ENCODE measurements at regions not wholly inside any gene's neighbourhood (a gene's known extent, or its start where the extent isn't known, plus 50 kb on each side); places are given as distances from the start of the nearest gene placed in this dataset.

DNA sequence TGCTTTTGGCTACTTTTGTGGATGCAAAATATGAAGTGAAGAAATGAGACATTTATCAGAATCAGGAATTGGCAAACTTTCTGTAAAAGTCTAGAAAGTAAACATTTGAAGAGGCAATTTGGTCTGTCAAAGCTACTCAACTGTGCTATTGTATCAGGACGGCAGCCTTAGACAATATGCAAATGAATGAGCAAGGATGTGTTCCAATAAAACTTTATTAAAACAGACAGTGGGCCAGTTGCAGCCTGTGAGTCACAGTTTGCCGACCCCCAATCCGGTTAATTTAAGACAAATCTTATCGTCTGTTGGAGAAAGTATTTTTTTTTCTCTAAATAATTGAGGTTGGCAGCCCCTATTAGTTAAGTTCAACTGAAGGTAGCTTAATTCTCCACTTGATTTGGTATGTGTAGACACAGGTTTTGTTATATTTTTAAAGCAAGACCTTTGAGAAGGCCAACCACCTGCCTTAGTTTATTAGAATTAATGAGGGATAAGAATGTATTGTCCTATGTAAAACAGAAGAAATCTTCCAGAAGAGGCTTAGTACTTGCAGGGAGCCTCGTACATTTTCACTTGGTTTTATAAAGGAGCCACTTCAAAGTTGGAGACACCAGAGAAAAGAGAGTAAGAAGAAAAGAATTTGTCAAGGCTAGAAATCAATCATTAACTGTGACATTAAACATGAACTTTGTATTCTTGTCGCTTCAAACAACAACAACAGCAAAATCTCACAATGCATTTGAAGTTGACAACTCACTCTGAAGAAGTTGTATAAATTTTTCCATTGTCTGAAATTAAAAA lies 81.6 kb upstream of the FAT1 start:
- no TSS peak for BruUV-seq (replicated peaks)
- H4K5ac ChIP-seq (ENCODE audit: low read depth, low read length), result no peak overlapping the region
- H3K4ac ChIP-seq (ENCODE audit: low read depth, low read length), result no peak overlapping the region
- H3K4me3 ChIP-seq (ENCODE audit: insufficient read depth, low read depth, low read length), result no peak overlapping the region
- no peak overlapping the region for H4K91ac ChIP-seq (ENCODE audit: insufficient read depth, low read depth, low read length)
- in situ Hi-C loops (cut with MboI; ENCODE audit: low sequenced_read_pairs) (no loop called here), dilution Hi-C loops (cut with HindIII; ENCODE audit: low sequenced_read_pairs, unreplicated experiment) (no loop called here), intact Hi-C loops (cut with micrococcal nuclease) (no loop called here)
- no peaks in the 10 kb centered on the region for H4K20me1 ChIP-seq (ENCODE audit: insufficient read depth, low read length)
- no peak overlapping the region for H3K18ac ChIP-seq (ENCODE audit: low read depth, low read length)
- no peak overlapping the region for H2AK5ac ChIP-seq (ENCODE audit: low read depth, low read length)
- no peak overlapping the region for H2BK20ac ChIP-seq (ENCODE audit: low read depth, low read length)
- POLR2A ChIA-PET (ENCODE audit: unreplicated experiment), result no interaction called here
- no peak for TF ChIP-seq NFE2L2 (IDR thresholded peaks at IDR 0.05; ENCODE audit: low read depth, low read length)
- TF ChIP-seq, protein P1, sequence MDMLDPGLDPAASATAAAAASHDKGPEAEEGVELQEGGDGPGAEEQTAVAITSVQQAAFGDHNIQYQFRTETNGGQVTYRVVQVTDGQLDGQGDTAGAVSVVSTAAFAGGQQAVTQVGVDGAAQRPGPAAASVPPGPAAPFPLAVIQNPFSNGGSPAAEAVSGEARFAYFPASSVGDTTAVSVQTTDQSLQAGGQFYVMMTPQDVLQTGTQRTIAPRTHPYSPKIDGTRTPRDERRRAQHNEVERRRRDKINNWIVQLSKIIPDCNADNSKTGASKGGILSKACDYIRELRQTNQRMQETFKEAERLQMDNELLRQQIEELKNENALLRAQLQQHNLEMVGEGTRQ (IDR thresholded peaks at IDR 0.05; ENCODE audit: low read depth, low read length), result no peak
- TF ChIP-seq BHLHE40 (IDR thresholded peaks at IDR 0.05; ENCODE audit: low read depth, low read length), result no peak
- no peak for TF ChIP-seq RCOR1 (IDR thresholded peaks at IDR 0.05; ENCODE audit: insufficient replicate concordance, low read length)
- no peak for TF ChIP-seq CEBPB (IDR thresholded peaks at IDR 0.05; ENCODE audit: low read depth, low read length)
- TF ChIP-seq MAFK (IDR thresholded peaks at IDR 0.05; ENCODE audit: low read depth, low read length), result no peak
- TF ChIP-seq POLR2A (IDR thresholded peaks at IDR 0.05; ENCODE audit: low read depth, low read length), result no peak
- TF ChIP-seq SMC3 (IDR thresholded peaks at IDR 0.05; ENCODE audit: low read depth, low read length), result no peak
- TF ChIP-seq RFX5 (IDR thresholded peaks at IDR 0.05; ENCODE audit: low read depth, low read length), result no peak
- TF ChIP-seq FOS (IDR thresholded peaks at IDR 0.05; ENCODE audit: low read depth, low read length), result no peak
- no peak for TF ChIP-seq MAZ (IDR thresholded peaks at IDR 0.05; ENCODE audit: borderline replicate concordance, low read depth, low read length)
- no peak for ATAC-seq (ENCODE audit: low read depth)
- no peak overlapping the region for H3K4me2 ChIP-seq (ENCODE audit: low read depth, low read length)
- no peak overlapping the region for H2BK15ac ChIP-seq (ENCODE audit: low read depth, low read length)
- CTCF ChIA-PET, result no interaction called here
- peaks cover 6% of the 10 kb centered on the region for H3K4me1 ChIP-seq (ENCODE audit: control insufficient read depth, insufficient read depth, low read length)
- no peak overlapping the region for H2BK120ac ChIP-seq (ENCODE audit: low read depth, low read length)
- H3K14ac ChIP-seq (replicated peaks; ENCODE audit: low read depth, low read length), result no peak overlapping the region
- no peak for DNase-seq
- no peak overlapping the region for H3K27ac ChIP-seq (ENCODE audit: insufficient read depth, low read length)
- H3K23ac ChIP-seq (ENCODE audit: low read depth, low read length), result no peak overlapping the region
- no peak overlapping the region for H2AK9ac ChIP-seq (replicated peaks; ENCODE audit: low read depth, low read length, poor library complexity)
- no peak overlapping the region for H3K9ac ChIP-seq (ENCODE audit: low read depth, low read length)
- no peaks in the 10 kb centered on the region for H3K36me3 ChIP-seq (ENCODE audit: control insufficient read depth, insufficient read depth, low read length)
- no peak overlapping the region for H2BK5ac ChIP-seq (ENCODE audit: low read depth, low read length, poor library complexity, severe bottlenecking)
- no peak overlapping the region for H4K8ac ChIP-seq (ENCODE audit: low read depth in 2 of 2, low read length in 2 of 2)
- no peaks in the 10 kb centered on the region for H3K9me3 ChIP-seq (ENCODE audit: control insufficient read depth, insufficient read depth, low read length)
- no peaks in the 10 kb centered on the region for H3K27me3 ChIP-seq (ENCODE audit: control insufficient read depth, insufficient read depth, low read length)
- H3K79me1 ChIP-seq (ENCODE audit: low read depth in 1 of 2, low read length in 2 of 2), result no peaks in the 10 kb centered on the region
- no CpG with 5 or more reads among the region's 6 CpGs for WGBS, 2 experiments (ENCODE audit: extremely low coverage in 2 of 2, insufficient read length in 1 of 2)
- no peak overlapping the region for H3K56ac ChIP-seq (ENCODE audit: extremely low read depth, insufficient read depth, low read length)
- H2AFZ ChIP-seq (replicated peaks; ENCODE audit: low read length, poor library complexity), result no peak overlapping the region
- peaks cover 5% of the 10 kb centered on the region for H3K9me1 ChIP-seq (ENCODE audit: insufficient read depth, low read length)
